GM23248 (cell line): ENCODE measurements at regions not wholly inside any gene's neighbourhood (a gene's known extent, or its start where the extent isn't known, plus 50 kb on each side); places are given as distances from the start of the nearest gene placed in this dataset.

ENCODE experiments used
- EZH2 ChIP-seq: fragments of 200-600 bp; sonication (generic); IDR thresholded peaks from 2 replicates; pipeline ENCODE4 v1.6.1; 2018; ENCODE audit warnings: antibody characterized with exemption, mild to moderate bottlenecking; ENCODE audit not compliant: insufficient read depth, poor library complexity, severe bottlenecking
- EZH2phosphoT487 ChIP-seq: fragments of 200-600 bp; sonication (generic); IDR thresholded peaks from 2 replicates; pipeline ENCODE4 v1.6.1; 2018; ENCODE audit warnings: antibody characterized with exemption, moderate library complexity, mild to moderate bottlenecking, low read depth; ENCODE audit not compliant: insufficient read depth

DNA sequence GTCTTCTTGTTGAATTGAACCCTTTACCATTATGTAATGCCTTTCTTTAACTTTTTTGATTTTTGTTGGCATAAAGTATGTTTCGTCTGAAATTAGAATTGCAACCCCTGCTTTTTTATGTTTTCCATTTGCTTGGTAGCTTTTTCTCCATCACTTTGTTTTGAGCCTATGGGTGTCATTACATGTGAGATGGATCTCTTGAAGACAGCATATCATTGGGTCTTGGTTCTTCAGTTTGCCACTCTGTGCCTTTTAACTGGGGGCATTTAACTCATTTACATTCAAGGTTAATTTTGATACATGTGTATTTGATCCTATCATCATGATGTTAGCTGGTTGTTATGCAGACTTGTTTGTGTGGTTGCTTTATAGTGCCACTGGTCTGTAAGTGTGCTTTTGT is 489.4 kb upstream of the TNP1 start:
- no peak for TF ChIP-seq EZH2
- no peak for TF ChIP-seq EZH2phosphoT487
